ENCODE measurements at regions not wholly inside any gene's neighbourhood (a gene's known extent, or its start where the extent isn't known, plus 50 kb on each side); places are given as distances from the start of the nearest gene placed in this dataset.
"Not testable (repeated sequence)": the region's sequence is repeated elsewhere in the genome, so short reads cannot be mapped to it uniquely, and the experiment has no call there.

- Histone ChIP-seq H3K9me3 (replicated peaks in 1 of 3) (no peaks in the 10 kb centered on the region), H3K27me3 (no peaks in the 10 kb centered on the region), H3K27ac (no peak overlapping the region), H3K36me3 (replicated peaks in 1 of 2) (no peaks in the 10 kb centered on the region), H3K4me1 (replicated peaks in 1 of 2) (no peaks in the 10 kb centered on the region), H3K4me3 (no peak overlapping the region)
- intact Hi-C loops (cut with DNase I): no loop called here
- WGBS, 4 donors: 63 to 72% (median 66%) methylated on average over 5 of the region's 5 CpGs
- TF ChIP-seq POLR2A (IDR thresholded peaks at IDR 0.05): no peak
- no peak for DNase-seq
Observed at GRCh38 chr4:12636191-12636590, 847.9 kb downstream of the RAB28 start.

- no peak overlapping the region for H3K27ac ChIP-seq
- no peaks in the 10 kb centered on the region for H3K36me3 ChIP-seq (replicated peaks in 1 of 2)
- TF ChIP-seq CTCF (IDR thresholded peaks at IDR 0.05) (no peak), POLR2A (IDR thresholded peaks at IDR 0.05) (no peak)
- H3K4me1 ChIP-seq (replicated peaks in 1 of 2): no peaks in the 10 kb centered on the region
- 48 to 76% (median 64%) methylated on average over 1 of the region's 1 CpG for WGBS, 4 donors
- intact Hi-C loops (cut with DNase I): no loop called here
- no peaks in the 10 kb centered on the region for H3K9me3 ChIP-seq (replicated peaks in 1 of 3)
- no peak for DNase-seq
- no peaks in the 10 kb centered on the region for H3K27me3 ChIP-seq
- no peak overlapping the region for H3K4me3 ChIP-seq
Observed at GRCh38 chr4:12635629-12636028, 848.5 kb downstream of the RAB28 start.

- H3K4me3 ChIP-seq: no peak overlapping the region
- H3K4me1 ChIP-seq (replicated peaks in 1 of 2): no peaks in the 10 kb centered on the region
- peak; percentile 57 to 93 (median 79) for DNase-seq
- H3K27me3 ChIP-seq: no peaks in the 10 kb centered on the region
- H3K9me3 ChIP-seq (replicated peaks in 1 of 3): no peaks in the 10 kb centered on the region
- TF ChIP-seq POLR2A (IDR thresholded peaks at IDR 0.05) (no peak), CTCF (IDR thresholded peaks at IDR 0.05) (peak; percentile 76 to 90 (median 88))
- H3K36me3 ChIP-seq (replicated peaks in 1 of 2): no peaks in the 10 kb centered on the region
- whole genome bisulfite sequencing, 4 donors: 8 to 10% (median 8%) methylated on average over 15 of the region's 15 CpGs
- H3K27ac ChIP-seq: no peak overlapping the region
- intact Hi-C loops (cut with DNase I): no loop called here
Observed at GRCh38 chr4:12633053-12633651, 851.0 kb downstream of the RAB28 start.

GRCh38 chr4:12615822-12616221 lies 868.3 kb downstream of the RAB28 start:
- DNase-seq: no peak
- no peaks in the 10 kb centered on the region for H3K27me3 ChIP-seq
- H3K27ac ChIP-seq: no peak overlapping the region
- H3K4me1 ChIP-seq (replicated peaks in 1 of 2): no peaks in the 10 kb centered on the region
- no peak overlapping the region for H3K4me3 ChIP-seq
- TF ChIP-seq POLR2A (IDR thresholded peaks at IDR 0.05): no peak
- no peak for TF ChIP-seq CTCF (IDR thresholded peaks at IDR 0.05)
- H3K36me3 ChIP-seq (replicated peaks in 1 of 2): no peaks in the 10 kb centered on the region
- no peaks in the 10 kb centered on the region for H3K9me3 ChIP-seq (replicated peaks in 1 of 3)
- 80 to 92% (median 85%) methylated on average over 7 of the region's 7 CpGs for WGBS, 4 donors
- intact Hi-C loops (cut with DNase I): no loop called here

GRCh38 chr4:12612876-12613275 lies 871.3 kb downstream of the RAB28 start:
- no peak for DNase-seq
- no peak overlapping the region for H3K27ac ChIP-seq
- WGBS, 4 donors: 53 to 74% (median 72%) methylated on average over 4 of the region's 4 CpGs
- H3K9me3 ChIP-seq (replicated peaks in 1 of 3): no peaks in the 10 kb centered on the region
- H3K4me3 ChIP-seq: no peak overlapping the region
- no peak for TF ChIP-seq CTCF (IDR thresholded peaks at IDR 0.05)
- no peak for TF ChIP-seq POLR2A (IDR thresholded peaks at IDR 0.05)
- H3K36me3 ChIP-seq (replicated peaks in 1 of 2): no peaks in the 10 kb centered on the region
- intact Hi-C loops (cut with DNase I): no loop called here
- no peaks in the 10 kb centered on the region for H3K27me3 ChIP-seq
- no peaks in the 10 kb centered on the region for H3K4me1 ChIP-seq (replicated peaks in 1 of 2)

GRCh38 chr4:12609212-12609875 lies 874.8 kb downstream of the RAB28 start:
- H3K4me3 ChIP-seq; intact Hi-C loops (cut with DNase I); H3K27ac ChIP-seq; H3K36me3 ChIP-seq (replicated peaks in 1 of 2); H3K4me1 ChIP-seq (replicated peaks in 1 of 2); H3K9me3 ChIP-seq (replicated peaks in 1 of 3); H3K27me3 ChIP-seq; DNase-seq: not testable (repeated sequence)
- WGBS, 4 donors: 87 to 96% (median 94%) methylated on average over 7 to 33 of the region's 33 CpGs
